ENCODE measurements at regions not wholly inside any gene's neighbourhood (a gene's known extent, or its start where the extent isn't known, plus 50 kb on each side); places are given as distances from the start of the nearest gene placed in this dataset.

- TF ChIP-seq HNF1A (IDR thresholded peaks at IDR 0.05; ENCODE audit: low read depth) (no peak), HNF1A (CRISPR knock-in tag; IDR thresholded peaks at IDR 0.05; ENCODE audit: borderline replicate concordance) (no peak), TIGD3 (CRISPR knock-in tag; IDR thresholded peaks at IDR 0.05; ENCODE audit: borderline replicate concordance) (no peak), TBX3 (IDR thresholded peaks at IDR 0.05; ENCODE audit: borderline replicate concordance) (no peak), SSRP1 (CRISPR knock-in tag; IDR thresholded peaks at IDR 0.05) (no peak), ZZZ3 (CRISPR knock-in tag; IDR thresholded peaks at IDR 0.05; ENCODE audit: borderline replicate concordance) (0 out of 2 replicates have a peak, but pooled peaks have one; percentile 31), SALL1 (CRISPR knock-in tag; IDR thresholded peaks at IDR 0.05) (peak; percentile 76), ATRX (CRISPR knock-in tag; IDR thresholded peaks at IDR 0.05; ENCODE audit: borderline replicate concordance) (no peak), ZNF850 (CRISPR knock-in tag; conservative IDR thresholded peaks at IDR 0.05) (no peak), NFKBIZ (CRISPR knock-in tag; IDR thresholded peaks at IDR 0.05) (no peak), SP2 (CRISPR knock-in tag; IDR thresholded peaks at IDR 0.05) (no peak), REL (CRISPR knock-in tag; conservative IDR thresholded peaks at IDR 0.05) (no peak), KMT2B (CRISPR knock-in tag; IDR thresholded peaks at IDR 0.05) (0 out of 2 replicates have a peak, but pooled peaks have one; percentile 27), ARID3A (IDR thresholded peaks at IDR 0.05; ENCODE audit: low read depth, low read length) (no peak), HOXA5 (CRISPR knock-in tag; IDR thresholded peaks at IDR 0.05) (0 out of 2 replicates have a peak, but pooled peaks have one; percentile 23), ZNF607 (CRISPR knock-in tag; IDR thresholded peaks at IDR 0.05; ENCODE audit: borderline replicate concordance) (no peak), MIXL1 (CRISPR knock-in tag; IDR thresholded peaks at IDR 0.05) (0 out of 2 replicates have a peak, but pooled peaks have one; percentile 44), ZFY (CRISPR knock-in tag; IDR thresholded peaks at IDR 0.05) (no peak), POLR2A (IDR thresholded peaks at IDR 0.05; ENCODE audit: insufficient read depth in 1 of 2, low read depth in 2 of 2, low read length in 2 of 2) (peak in 1 of 2 experiments; percentile 43; a peak in 1 of 4 replicates), ZNF354B (CRISPR knock-in tag; IDR thresholded peaks at IDR 0.05) (no peak), ZNF572 (CRISPR knock-in tag; IDR thresholded peaks at IDR 0.05) (no peak), SOX13 (IDR thresholded peaks at IDR 0.05) (no peak), SOX13 (CRISPR knock-in tag; conservative IDR thresholded peaks at IDR 0.05 in 1 of 2, IDR thresholded peaks at IDR 0.05 in 1 of 2) (peak in 1 of 2 experiments; percentile 56; a peak in 2 of 4 replicates), ZNF605 (CRISPR knock-in tag; IDR thresholded peaks at IDR 0.05) (0 out of 2 replicates have a peak, but pooled peaks have one; percentile 41), GABPA (IDR thresholded peaks at IDR 0.05; ENCODE audit: low read depth, low read length) (no peak), GABPA (CRISPR knock-in tag; IDR thresholded peaks at IDR 0.05; ENCODE audit: low read depth) (peak; percentile 50; the same call in 1 of the 2 replicates)
Measured at GRCh38 chr1:8241417-8242014, 76.4 kb upstream of the SLC45A1 start (continued).
